Motor neuron (in vitro differentiated cells): ENCODE measurements at regions not wholly inside any gene's neighbourhood (a gene's known extent, or its start where the extent isn't known, plus 50 kb on each side); places are given as distances from the start of the nearest gene placed in this dataset.
A peak's percentile ranks its signal among the peaks of the same experiment; 100 is the strongest.

Experiments
- ATAC-seq, 8 experiments: fragments of 200-7000 bp; cut with Tn5 transposase; replicated peaks in 6 of 8; 2 replicates each; pipeline ENCODE4 v1.8.0; 2021; ENCODE audit warnings: mild to moderate bottlenecking in 8 of 8, moderate library complexity in 8 of 8
- H3K27ac ChIP-seq, 2 donors: fragments of 250-450 bp; sonication (Bioruptor Pico); 2 replicates each; pipeline ENCODE4 v1.9.0; 2021; ENCODE audit warnings: antibody characterized with exemption in 2 of 2, mild to moderate bottlenecking in 2 of 2, moderate library complexity in 1 of 2
- H3K4me1 ChIP-seq, 2 donors: fragments of 250-450 bp; sonication (Bioruptor Pico); replicated peaks in 1 of 2; 2 replicates each; pipeline ENCODE4 v1.6.1; 2021; ENCODE audit warnings: antibody characterized with exemption in 2 of 2, mild to moderate bottlenecking in 2 of 2, moderate library complexity in 1 of 2
- H3K4me3 ChIP-seq, 5 donors: fragments of 250-450 bp; sonication (Bioruptor Pico); 2 replicates each; pipeline ENCODE4 v1.9.0; 2021; ENCODE audit warnings: antibody characterized with exemption in 5 of 5, mild to moderate bottlenecking in 5 of 5, moderate library complexity in 4 of 5
- WGBS, 10 experiments: fragments of 450-650 bp; shearing (Covaris generic); methylation state at CpG; one replicate each; pipeline ENCODE4 v1.0.0; 2022; 5-methylcytosine and 5-hydroxymethylcytosine counted together
- in situ Hi-C, 9 experiments: fragments of 400-800 bp; cut with MboI; loops; one replicate each; pipeline ENCODE4 v1.15.0; 2021; ENCODE audit warnings: low sequenced_read_pairs in 9 of 9, low pct_unique_long_range_greater_than_20kb in 2 of 9; ENCODE audit not compliant: unreplicated experiment in 9 of 9

DNA sequence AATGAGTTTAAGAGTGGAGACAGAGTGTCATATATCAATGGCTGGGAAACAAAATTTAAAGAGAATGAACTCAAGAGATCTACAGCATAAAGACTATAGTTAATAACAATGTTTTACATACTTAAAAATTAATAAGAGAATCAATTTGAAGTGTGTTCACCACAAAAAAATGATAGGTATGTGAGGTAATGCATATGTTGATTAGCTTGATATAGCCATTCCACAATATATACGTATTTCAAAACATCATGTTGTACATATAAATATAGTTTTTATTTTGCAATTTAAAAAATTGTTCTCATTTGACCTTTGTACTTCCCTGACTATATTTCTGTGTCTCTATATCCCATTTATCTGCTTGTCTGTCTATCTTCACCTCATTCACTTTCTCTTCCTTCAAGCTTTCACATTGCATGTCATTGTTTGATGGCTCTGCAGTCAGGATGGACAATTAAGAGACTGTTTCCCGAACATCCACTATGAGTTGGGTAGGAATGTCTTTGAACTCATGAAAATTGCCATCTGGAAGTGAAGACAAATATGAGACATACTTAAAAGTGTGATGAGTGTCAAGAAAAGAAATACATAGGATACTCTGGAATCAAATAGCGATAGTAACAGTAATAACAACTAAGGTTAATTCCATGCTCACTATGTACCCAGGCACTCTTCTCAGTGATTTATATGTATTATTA lies 359.9 kb upstream of the ACTBL2 start:
- ATAC-seq = peak in 2 of 8 experiments; percentile 2 to 23
- H3K4me3 ChIP-seq = no peak overlapping the region
- H3K27ac ChIP-seq = no peak overlapping the region
- peaks cover 0 to 3% of the 10 kb centered on the region in 2 donors for H3K4me1 ChIP-seq
- 0 to 93% (median 72%) methylated on average over 1 to 3 of the region's 3 CpGs; no CpG with 5 or more reads in 1 of the 10 experiments for whole genome bisulfite sequencing, 10 experiments
- in situ Hi-C loops = no loop called here

DNA sequence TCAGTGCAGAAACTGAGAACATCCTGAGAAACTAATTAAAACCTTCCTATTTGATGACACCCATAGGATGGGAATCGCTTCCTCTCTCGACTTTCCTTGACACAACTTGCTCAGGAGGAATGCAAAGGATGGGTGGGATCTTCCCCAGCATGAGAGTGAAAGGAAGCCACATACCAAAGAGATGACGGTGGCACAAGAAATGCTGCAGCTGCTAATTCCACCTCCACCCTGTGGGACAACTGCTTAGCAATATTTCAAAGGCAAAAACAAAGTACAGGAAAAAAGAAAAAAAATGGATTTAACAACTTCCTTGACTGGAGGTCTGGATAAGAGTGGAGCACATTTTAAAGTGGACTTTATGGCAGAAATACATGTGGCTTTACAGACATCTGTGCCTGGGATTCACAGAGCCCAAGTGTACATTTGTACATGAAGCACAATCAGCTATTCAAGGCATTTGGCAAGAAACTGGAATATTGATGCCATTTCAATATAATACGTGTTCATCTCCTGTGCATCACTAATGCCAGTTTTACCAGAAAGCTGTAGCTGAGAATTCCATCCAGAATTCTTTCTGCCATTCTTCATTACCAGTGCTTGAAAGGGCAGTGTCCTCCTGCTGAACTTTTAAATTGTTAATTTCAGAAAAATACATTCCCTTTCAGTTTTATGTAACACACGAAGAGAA lies 359.2 kb upstream of the ACTBL2 start:
- in situ Hi-C loops = no loop called here
- Histone ChIP-seq H3K4me1 (peaks cover 0 to 3% of the 10 kb centered on the region in 2 donors), H3K27ac (no peak overlapping the region), H3K4me3 (no peak overlapping the region)
- ATAC-seq = peak in 5 of 8 experiments; percentile 27 to 92 (median 85)
- 0 to 81% (median 35%) methylated on average over 3 to 5 of the region's 5 CpGs for WGBS, 10 experiments

DNA sequence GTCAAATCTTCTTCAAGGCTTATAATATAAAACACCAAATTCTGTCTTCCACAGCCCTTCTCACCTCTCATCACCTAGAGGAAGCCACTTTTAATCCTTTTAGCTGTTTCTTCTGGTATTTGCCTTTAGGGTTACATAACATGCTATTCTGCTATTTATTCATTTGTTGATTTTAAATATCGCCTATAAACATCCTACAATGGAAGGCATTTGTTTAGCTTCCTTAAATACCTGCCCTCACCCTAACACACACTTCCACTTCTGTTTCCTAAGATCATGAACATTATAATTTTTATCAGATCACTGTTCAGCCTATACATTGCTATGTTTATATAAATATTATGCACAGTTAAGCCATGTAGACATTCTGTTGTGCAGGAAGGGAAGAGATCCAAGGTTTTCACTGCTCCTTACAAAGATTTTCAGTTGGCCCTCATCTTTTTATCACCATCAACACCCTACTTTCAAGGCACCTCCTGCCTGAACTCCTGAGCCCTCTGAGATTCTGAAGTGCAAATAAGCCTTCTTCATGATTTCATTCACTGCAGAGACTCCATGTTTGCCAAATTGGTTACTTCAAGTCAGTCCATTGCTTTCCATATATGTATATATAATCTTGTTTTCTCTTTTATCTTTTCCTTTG lies 356.9 kb upstream of the ACTBL2 start:
- ATAC-seq = peak in 1 of 8 experiments; percentile 4
- H3K27ac ChIP-seq = no peak overlapping the region
- peaks cover 7 to 14% of the 10 kb centered on the region in 2 donors for H3K4me1 ChIP-seq
- H3K4me3 ChIP-seq = no peak overlapping the region
- in situ Hi-C loops = no loop called here
- WGBS, 10 experiments = 38 to 100% (median 100%) methylated on average over 1 of the region's 1 CpG; no CpG with 5 or more reads in 3 of the 10 experiments

DNA sequence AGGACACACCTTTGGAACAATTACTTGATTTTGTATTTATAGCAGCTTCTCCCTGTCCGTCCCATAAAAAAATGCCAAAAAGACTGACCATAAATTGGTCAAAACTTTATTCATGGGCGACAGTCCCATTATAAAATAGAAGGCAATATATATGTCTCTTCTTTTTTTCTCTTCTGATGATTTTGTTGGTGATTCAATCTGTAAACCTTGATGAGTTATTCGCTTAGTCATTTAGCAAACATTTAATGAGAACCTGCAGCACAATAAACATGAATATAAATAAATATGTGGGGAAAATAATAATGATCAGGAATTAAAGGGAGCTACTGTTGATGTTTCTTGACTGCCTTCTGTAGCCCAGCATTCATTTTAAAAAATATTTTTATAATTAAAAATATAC lies 356.4 kb upstream of the ACTBL2 start:
- in situ Hi-C loops = no loop called here
- ATAC-seq = no peak
- H3K4me3 ChIP-seq = no peak overlapping the region
- H3K27ac ChIP-seq = no peak overlapping the region
- 50 to 100% (median 93%) methylated on average over 1 to 3 of the region's 3 CpGs for WGBS, 10 experiments
- H3K4me1 ChIP-seq = peaks cover 7 to 15% of the 10 kb centered on the region in 2 donors

DNA sequence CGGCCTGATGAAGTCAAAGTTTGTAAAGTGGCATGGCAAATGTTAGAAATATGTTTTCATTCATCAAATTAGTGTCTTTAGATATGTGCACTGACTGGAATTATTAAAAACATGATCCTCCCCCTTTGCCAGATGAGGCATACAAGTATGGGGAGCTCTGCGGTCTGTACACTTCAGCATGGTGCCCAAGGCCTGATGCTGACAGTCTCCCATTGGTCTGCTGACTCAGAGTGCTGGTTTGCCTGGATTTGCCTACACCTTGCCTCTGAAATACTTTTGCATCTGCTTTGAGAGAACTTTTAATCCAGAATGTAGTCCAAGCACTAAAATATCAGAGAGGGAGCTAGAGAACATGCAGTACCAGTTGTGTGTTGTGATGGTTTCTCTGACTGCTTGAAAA lies 354.3 kb upstream of the ACTBL2 start:
- no peak overlapping the region for H3K4me3 ChIP-seq
- H3K27ac ChIP-seq = no peak overlapping the region
- in situ Hi-C loops = no loop called here
- WGBS, 10 experiments = 38 to 100% (median 100%) methylated on average over 1 to 2 of the region's 2 CpGs; no CpG with 5 or more reads in 2 of the 10 experiments
- ATAC-seq = no peak
- H3K4me1 ChIP-seq = peaks cover 7 to 15% of the 10 kb centered on the region in 2 donors

DNA sequence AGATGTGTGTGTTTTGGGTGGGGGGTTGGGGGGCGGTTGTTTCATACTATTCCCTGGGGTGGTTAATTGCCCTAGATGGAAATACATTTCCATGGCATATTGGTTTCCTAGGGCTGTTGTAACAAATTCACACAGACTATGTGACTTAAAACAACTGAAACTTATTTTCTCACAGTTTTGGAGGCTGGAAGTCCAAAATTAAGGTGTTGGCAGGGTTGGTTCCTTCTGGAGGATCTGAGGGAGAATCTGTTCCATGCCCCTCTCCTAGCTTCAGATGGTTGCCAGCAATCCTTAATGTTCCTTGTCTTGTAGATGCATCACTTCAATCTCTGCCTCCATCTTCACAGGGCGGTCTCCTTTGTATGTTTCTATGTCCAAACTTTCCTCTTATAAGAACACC lies 353.7 kb upstream of the ACTBL2 start:
- WGBS, 10 experiments = 90 to 100% (median 100%) methylated on average over 1 to 2 of the region's 2 CpGs; no CpG with 5 or more reads in 4 of the 10 experiments
- no peak overlapping the region for H3K27ac ChIP-seq
- H3K4me3 ChIP-seq = no peak overlapping the region
- in situ Hi-C loops = no loop called here
- peaks cover 7 to 12% of the 10 kb centered on the region in 2 donors for H3K4me1 ChIP-seq
- no peak for ATAC-seq

DNA sequence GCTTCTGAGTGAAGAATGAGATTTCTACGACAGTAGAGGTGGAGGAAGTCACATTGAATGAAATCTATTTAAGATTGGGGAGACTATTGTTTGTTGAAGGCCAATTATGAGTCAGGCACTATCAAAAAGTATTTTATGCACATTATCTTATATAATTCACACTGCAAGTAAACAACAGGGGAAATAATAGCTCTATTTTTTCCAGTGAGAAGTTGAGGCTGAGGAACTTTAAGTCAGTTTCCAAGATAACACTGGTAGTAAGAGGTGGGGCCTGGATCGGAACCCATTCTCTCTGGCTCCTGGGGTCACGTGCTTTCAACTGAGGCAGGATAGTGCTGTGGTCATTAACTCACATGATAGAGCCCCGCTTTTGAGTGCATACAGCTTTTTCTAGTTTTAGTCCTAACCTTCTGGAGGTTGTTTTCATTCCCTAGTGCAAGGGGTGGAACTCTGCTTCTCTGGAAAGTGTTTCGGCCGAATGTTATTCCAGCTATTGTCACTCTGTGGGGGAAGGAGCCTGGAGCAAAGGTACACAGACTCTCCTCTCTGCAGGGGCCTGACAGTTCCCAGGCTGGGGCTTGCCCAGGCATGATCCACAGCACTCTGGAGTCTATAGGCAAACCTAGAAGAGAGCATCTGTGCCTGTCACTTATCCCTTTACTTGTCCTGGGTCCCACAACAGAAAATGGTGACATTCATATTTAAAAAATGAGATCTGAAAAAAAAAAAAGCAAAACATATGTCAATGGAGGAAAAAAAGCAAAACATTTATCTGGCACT lies 352.4 kb upstream of the ACTBL2 start:
- ATAC-seq = peak; percentile 29 to 100 (median 78)
- peaks cover 7 to 12% of the 10 kb centered on the region in 2 donors for H3K4me1 ChIP-seq
- in situ Hi-C loops = no loop called here
- 58 to 100% (median 72%) methylated on average over 1 to 6 of the region's 6 CpGs for WGBS, 10 experiments
- peak overlapping the region in 1 of 2 donors; percentile 68 for H3K27ac ChIP-seq
- H3K4me3 ChIP-seq = no peak overlapping the region

DNA sequence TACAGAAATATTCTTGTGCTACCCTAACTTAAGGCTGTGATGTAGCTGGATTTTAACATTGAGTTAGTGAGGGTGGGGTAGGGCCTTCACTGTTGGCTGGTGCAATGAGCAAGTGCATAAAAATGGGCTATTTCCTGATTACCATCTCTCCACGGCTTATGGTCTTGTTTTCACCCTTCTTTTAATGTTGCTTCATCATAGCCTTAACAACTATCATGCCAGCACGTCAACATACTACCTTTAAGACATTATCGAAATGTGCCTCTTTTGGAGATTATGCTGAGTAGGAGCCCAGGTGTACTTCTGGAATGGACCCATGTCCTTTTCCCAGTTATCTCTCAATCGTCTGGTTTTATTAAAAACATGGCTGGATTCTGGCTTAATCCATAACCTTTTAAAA lies 350.9 kb upstream of the ACTBL2 start:
- peak in 1 of 8 experiments; percentile 9 for ATAC-seq
- Histone ChIP-seq H3K27ac (no peak overlapping the region), H3K4me3 (no peak overlapping the region), H3K4me1 (peaks cover 7 to 12% of the 10 kb centered on the region in 2 donors)
- WGBS, 10 experiments = 44 to 100% (median 90%) methylated on average over 2 to 4 of the region's 4 CpGs
- in situ Hi-C loops = no loop called here

DNA sequence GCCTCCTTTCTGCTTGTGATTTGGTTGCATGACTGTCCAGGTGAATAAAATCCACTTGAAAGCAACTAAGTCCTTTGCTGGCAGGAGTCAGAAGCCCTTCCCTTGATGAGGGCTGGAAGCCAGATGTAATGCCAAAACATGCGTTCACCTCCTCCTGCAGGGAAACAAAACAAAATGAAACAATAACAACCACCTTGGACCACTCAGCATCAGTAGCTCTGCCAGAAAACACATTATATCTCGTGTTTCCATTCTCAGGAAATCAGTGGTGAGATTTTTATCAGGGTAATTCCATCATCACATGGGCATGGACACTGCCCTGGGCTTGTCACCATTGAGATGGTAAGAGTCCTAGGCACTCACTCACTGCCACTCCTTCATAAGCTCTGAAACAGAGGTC lies 350.3 kb upstream of the ACTBL2 start:
- WGBS, 10 experiments = 73 to 92% (median 82%) methylated on average over 1 to 2 of the region's 2 CpGs; no CpG with 5 or more reads in 6 of the 10 experiments
- Histone ChIP-seq H3K4me1 (peaks cover 7 to 12% of the 10 kb centered on the region in 2 donors), H3K27ac (no peak overlapping the region), H3K4me3 (no peak overlapping the region)
- ATAC-seq = no peak
- in situ Hi-C loops = no loop called here

DNA sequence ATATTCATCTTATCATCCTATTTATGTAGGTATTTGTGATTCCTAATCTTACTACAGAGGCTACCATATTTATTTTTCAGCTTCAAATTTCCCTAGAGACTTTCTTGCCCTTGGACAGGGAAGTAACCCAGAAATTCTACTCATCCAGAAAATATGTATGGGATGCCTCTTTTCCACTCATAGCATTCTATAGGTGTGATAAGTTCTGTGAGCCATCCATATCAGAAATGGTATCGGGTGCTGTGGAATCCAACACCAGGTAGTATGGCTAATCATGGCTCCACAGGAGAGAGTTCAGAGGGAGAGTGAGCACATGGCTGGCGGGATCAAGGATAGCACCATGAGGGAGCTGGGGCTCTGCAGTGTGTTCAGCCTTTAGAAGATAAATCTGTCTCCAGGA lies 349.3 kb upstream of the ACTBL2 start:
- 29 to 100% (median 100%) methylated on average over 1 to 2 of the region's 2 CpGs; no CpG with 5 or more reads in 2 of the 10 experiments for WGBS, 10 experiments
- no peak overlapping the region for H3K27ac ChIP-seq
- peaks cover 7 to 12% of the 10 kb centered on the region in 2 donors for H3K4me1 ChIP-seq
- in situ Hi-C loops = no loop called here
- no peak overlapping the region for H3K4me3 ChIP-seq
- ATAC-seq = no peak

DNA sequence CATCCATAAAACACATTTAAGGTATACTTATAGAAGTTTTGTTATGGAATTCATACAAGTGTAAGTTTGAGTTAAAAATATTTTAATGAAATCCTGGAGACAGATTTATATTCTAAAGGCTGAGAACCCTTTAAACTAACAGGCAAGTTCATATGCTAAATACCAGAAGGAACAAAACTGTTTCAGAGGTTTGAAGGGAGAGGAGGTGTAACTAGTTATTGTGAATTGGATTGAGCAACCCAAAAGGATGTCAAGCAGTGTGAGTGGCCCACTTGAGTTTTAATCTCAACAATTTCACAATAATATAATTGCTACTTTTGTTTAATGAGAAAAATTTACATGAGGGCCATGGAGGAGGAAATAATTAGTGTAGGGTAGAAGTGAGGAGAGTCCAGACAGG lies 348.5 kb upstream of the ACTBL2 start:
- H3K27ac ChIP-seq = no peak overlapping the region
- H3K4me1 ChIP-seq = peaks cover 7 to 12% of the 10 kb centered on the region in 2 donors
- no peak overlapping the region for H3K4me3 ChIP-seq
- in situ Hi-C loops = no loop called here
- no peak for ATAC-seq

DNA sequence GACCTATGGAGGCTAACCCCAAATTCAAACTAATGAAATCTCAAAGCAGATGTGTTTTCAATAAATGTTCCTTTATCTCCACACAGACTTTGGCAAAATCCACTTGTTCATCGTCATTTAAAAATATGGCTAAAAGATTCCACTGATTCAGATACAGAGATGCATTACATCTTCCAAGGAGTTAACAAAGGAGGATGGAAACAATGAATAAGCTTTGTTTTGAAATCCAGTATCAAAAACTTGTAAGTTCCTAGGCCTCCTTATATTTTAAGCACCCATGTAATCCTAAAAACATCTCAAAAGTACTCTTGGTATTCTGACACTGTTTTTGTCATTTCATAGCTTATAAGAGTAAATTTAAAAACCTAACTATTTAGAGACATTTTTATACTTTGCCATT lies 345.6 kb upstream of the ACTBL2 start:
- in situ Hi-C loops = no loop called here
- no peak overlapping the region for H3K27ac ChIP-seq
- peaks cover 0 to 4% of the 10 kb centered on the region in 2 donors for H3K4me1 ChIP-seq
- 63 to 100% (median 87%) methylated on average over 1 of the region's 1 CpG; no CpG with 5 or more reads in 2 of the 10 experiments for WGBS, 10 experiments
- ATAC-seq = no peak
- H3K4me3 ChIP-seq = no peak overlapping the region
